ENCODE measurements at regions not wholly inside any gene's neighbourhood (a gene's known extent, or its start where the extent isn't known, plus 50 kb on each side); places are given as distances from the start of the nearest gene placed in this dataset.
"Not testable (repeated sequence)": the region's sequence is repeated elsewhere in the genome, so short reads cannot be mapped to it uniquely, and the experiment has no call there.

GRCh38 chr17:70945386-70945785 lies 776.1 kb downstream of the KCNJ2 start:
- DNase-seq (ENCODE audit: low read depth in 6 of 9, low spot score in 9 of 9): no peak
- no peaks in the 10 kb centered on the region for H3K9me3 ChIP-seq (ENCODE audit: control insufficient read depth in 2 of 2, insufficient read depth in 1 of 2, low read length in 1 of 2)
- no peak overlapping the region for H3K4me3 ChIP-seq (ENCODE audit: low read length in 2 of 2)
- H3K27me3 ChIP-seq (ENCODE audit: control insufficient read depth in 2 of 2, insufficient read depth in 1 of 2, low read length in 1 of 2): no peaks in the 10 kb centered on the region
- H3K36me3 ChIP-seq (ENCODE audit: control insufficient read depth in 2 of 2, insufficient read depth in 2 of 2, low read length in 1 of 2): no peaks in the 10 kb centered on the region
- H3K4me1 ChIP-seq (ENCODE audit: control insufficient read depth in 2 of 2, insufficient read depth in 2 of 2, low read length in 2 of 2): no peaks in the 10 kb centered on the region
- 86% methylated on average over 5 of the region's 5 CpGs for WGBS
- no peak overlapping the region for H3K27ac ChIP-seq (ENCODE audit: low read depth in 1 of 2, low read length in 1 of 2)

- no peak for DNase-seq (ENCODE audit: low read depth in 6 of 9, low spot score in 9 of 9)
- 91% methylated on average over 2 of the region's 2 CpGs for WGBS
These were observed 777.9 kb downstream of the KCNJ2 start for GRCh38 chr17:70947215-70947614.

GRCh38 chr17:70947636-70948565 lies 778.6 kb downstream of the KCNJ2 start:
- no peak for DNase-seq (ENCODE audit: low read depth in 6 of 9, low spot score in 9 of 9)
- no peak overlapping the region for H3K4me3 ChIP-seq (ENCODE audit: low read length in 2 of 2)
- no peaks in the 10 kb centered on the region for H3K9me3 ChIP-seq (ENCODE audit: control insufficient read depth in 2 of 2, insufficient read depth in 1 of 2, low read length in 1 of 2)
- H3K27me3 ChIP-seq (ENCODE audit: control insufficient read depth in 2 of 2, insufficient read depth in 1 of 2, low read length in 1 of 2): no peaks in the 10 kb centered on the region
- no peaks in the 10 kb centered on the region for H3K36me3 ChIP-seq (ENCODE audit: control insufficient read depth in 2 of 2, insufficient read depth in 2 of 2, low read length in 1 of 2)
- H3K4me1 ChIP-seq (ENCODE audit: control insufficient read depth in 2 of 2, insufficient read depth in 2 of 2, low read length in 2 of 2): no peaks in the 10 kb centered on the region
- no peak overlapping the region for H3K27ac ChIP-seq (ENCODE audit: low read depth in 1 of 2, low read length in 1 of 2)
- WGBS: 96% methylated on average over 17 of the region's 17 CpGs

More at GRCh38 chr17:70947215-70947614, 777.9 kb downstream of the KCNJ2 start:
- H3K27me3 ChIP-seq (ENCODE audit: control insufficient read depth in 2 of 2, insufficient read depth in 1 of 2, low read length in 1 of 2): no peaks in the 10 kb centered on the region
- no peaks in the 10 kb centered on the region for H3K9me3 ChIP-seq (ENCODE audit: control insufficient read depth in 2 of 2, insufficient read depth in 1 of 2, low read length in 1 of 2)
- no peaks in the 10 kb centered on the region for H3K36me3 ChIP-seq (ENCODE audit: control insufficient read depth in 2 of 2, insufficient read depth in 2 of 2, low read length in 1 of 2)
- no peak overlapping the region for H3K4me3 ChIP-seq (ENCODE audit: low read length in 2 of 2)
- H3K4me1 ChIP-seq (ENCODE audit: control insufficient read depth in 2 of 2, insufficient read depth in 2 of 2, low read length in 2 of 2): no peaks in the 10 kb centered on the region
- H3K27ac ChIP-seq (ENCODE audit: low read depth in 1 of 2, low read length in 1 of 2): no peak overlapping the region

- H3K36me3 ChIP-seq (ENCODE audit: control insufficient read depth in 2 of 2, insufficient read depth in 2 of 2, low read length in 1 of 2); H3K27ac ChIP-seq (ENCODE audit: low read depth in 1 of 2, low read length in 1 of 2); H3K27me3 ChIP-seq (ENCODE audit: control insufficient read depth in 2 of 2, insufficient read depth in 1 of 2, low read length in 1 of 2); DNase-seq (ENCODE audit: low read depth in 6 of 9, low spot score in 9 of 9); H3K4me3 ChIP-seq (ENCODE audit: low read length in 2 of 2); H3K9me3 ChIP-seq (ENCODE audit: control insufficient read depth in 2 of 2, insufficient read depth in 1 of 2, low read length in 1 of 2); H3K4me1 ChIP-seq (ENCODE audit: control insufficient read depth in 2 of 2, insufficient read depth in 2 of 2, low read length in 2 of 2): not testable (repeated sequence)
- WGBS: 96% methylated on average over 1 of the region's 1 CpG
These were observed 783.8 kb downstream of the KCNJ2 start for GRCh38 chr17:70953140-70953539.

GRCh38 chr17:70955441-70955840 lies 786.1 kb downstream of the KCNJ2 start:
- no peaks in the 10 kb centered on the region for H3K36me3 ChIP-seq (ENCODE audit: control insufficient read depth in 2 of 2, insufficient read depth in 2 of 2, low read length in 1 of 2)
- H3K4me1 ChIP-seq (ENCODE audit: control insufficient read depth in 2 of 2, insufficient read depth in 2 of 2, low read length in 2 of 2): no peaks in the 10 kb centered on the region
- no peak for DNase-seq (ENCODE audit: low read depth in 6 of 9, low spot score in 9 of 9)
- no peak overlapping the region for H3K27ac ChIP-seq (ENCODE audit: low read depth in 1 of 2, low read length in 1 of 2)
- no peaks in the 10 kb centered on the region for H3K27me3 ChIP-seq (ENCODE audit: control insufficient read depth in 2 of 2, insufficient read depth in 1 of 2, low read length in 1 of 2)
- no peaks in the 10 kb centered on the region for H3K9me3 ChIP-seq (ENCODE audit: control insufficient read depth in 2 of 2, insufficient read depth in 1 of 2, low read length in 1 of 2)
- WGBS: 83% methylated on average over 7 of the region's 7 CpGs
- no peak overlapping the region for H3K4me3 ChIP-seq (ENCODE audit: low read length in 2 of 2)

- Histone ChIP-seq H3K9me3 (ENCODE audit: control insufficient read depth in 2 of 2, insufficient read depth in 1 of 2, low read length in 1 of 2) (no peaks in the 10 kb centered on the region), H3K4me3 (ENCODE audit: low read length in 2 of 2) (no peak overlapping the region), H3K4me1 (ENCODE audit: control insufficient read depth in 2 of 2, insufficient read depth in 2 of 2, low read length in 2 of 2) (no peaks in the 10 kb centered on the region), H3K27ac (ENCODE audit: low read depth in 1 of 2, low read length in 1 of 2) (no peak overlapping the region), H3K27me3 (ENCODE audit: control insufficient read depth in 2 of 2, insufficient read depth in 1 of 2, low read length in 1 of 2) (no peaks in the 10 kb centered on the region), H3K36me3 (ENCODE audit: control insufficient read depth in 2 of 2, insufficient read depth in 2 of 2, low read length in 1 of 2) (no peaks in the 10 kb centered on the region)
- no peak for DNase-seq (ENCODE audit: low read depth in 6 of 9, low spot score in 9 of 9)
- WGBS: 86% methylated on average over 5 of the region's 5 CpGs
These were observed 787.4 kb downstream of the KCNJ2 start for GRCh38 chr17:70956726-70957125.

GRCh38 chr17:70961341-70961740 lies 792.0 kb downstream of the KCNJ2 start:
- WGBS: 97% methylated on average over 3 of the region's 3 CpGs
- H3K36me3 ChIP-seq (ENCODE audit: control insufficient read depth in 2 of 2, insufficient read depth in 2 of 2, low read length in 1 of 2): no peaks in the 10 kb centered on the region
- DNase-seq (ENCODE audit: low read depth in 6 of 9, low spot score in 9 of 9): no peak

GRCh38 chr17:70968302-70968701 lies 799.0 kb downstream of the KCNJ2 start:
- no peaks in the 10 kb centered on the region for H3K27me3 ChIP-seq (ENCODE audit: control insufficient read depth in 2 of 2, insufficient read depth in 1 of 2, low read length in 1 of 2)
- no peaks in the 10 kb centered on the region for H3K9me3 ChIP-seq (ENCODE audit: control insufficient read depth in 2 of 2, insufficient read depth in 1 of 2, low read length in 1 of 2)
- H3K27ac ChIP-seq (ENCODE audit: low read depth in 1 of 2, low read length in 1 of 2): no peak overlapping the region
- H3K4me1 ChIP-seq (ENCODE audit: control insufficient read depth in 2 of 2, insufficient read depth in 2 of 2, low read length in 2 of 2): no peaks in the 10 kb centered on the region
- H3K4me3 ChIP-seq (ENCODE audit: low read length in 2 of 2): no peak overlapping the region
- no peak for DNase-seq (ENCODE audit: low read depth in 6 of 9, low spot score in 9 of 9)
- WGBS: 94% methylated on average over 3 of the region's 3 CpGs
- no peaks in the 10 kb centered on the region for H3K36me3 ChIP-seq (ENCODE audit: control insufficient read depth in 2 of 2, insufficient read depth in 2 of 2, low read length in 1 of 2)

More at GRCh38 chr17:70961341-70961740, 792.0 kb downstream of the KCNJ2 start:
- Histone ChIP-seq H3K4me3 (ENCODE audit: low read length in 2 of 2) (no peak overlapping the region), H3K27me3 (ENCODE audit: control insufficient read depth in 2 of 2, insufficient read depth in 1 of 2, low read length in 1 of 2) (no peaks in the 10 kb centered on the region), H3K27ac (ENCODE audit: low read depth in 1 of 2, low read length in 1 of 2) (no peak overlapping the region), H3K4me1 (ENCODE audit: control insufficient read depth in 2 of 2, insufficient read depth in 2 of 2, low read length in 2 of 2) (no peaks in the 10 kb centered on the region), H3K9me3 (ENCODE audit: control insufficient read depth in 2 of 2, insufficient read depth in 1 of 2, low read length in 1 of 2) (no peaks in the 10 kb centered on the region)

GRCh38 chr17:70969521-70970034 lies 800.2 kb downstream of the KCNJ2 start:
- no peak for DNase-seq (ENCODE audit: low read depth in 6 of 9, low spot score in 9 of 9)
- H3K4me3 ChIP-seq (ENCODE audit: low read length in 2 of 2): no peak overlapping the region
- H3K4me1 ChIP-seq (ENCODE audit: control insufficient read depth in 2 of 2, insufficient read depth in 2 of 2, low read length in 2 of 2): no peaks in the 10 kb centered on the region
- H3K36me3 ChIP-seq (ENCODE audit: control insufficient read depth in 2 of 2, insufficient read depth in 2 of 2, low read length in 1 of 2): no peaks in the 10 kb centered on the region
- H3K27me3 ChIP-seq (ENCODE audit: control insufficient read depth in 2 of 2, insufficient read depth in 1 of 2, low read length in 1 of 2): no peaks in the 10 kb centered on the region
- no peak overlapping the region for H3K27ac ChIP-seq (ENCODE audit: low read depth in 1 of 2, low read length in 1 of 2)
- 96% methylated on average over 6 of the region's 6 CpGs for WGBS
- no peaks in the 10 kb centered on the region for H3K9me3 ChIP-seq (ENCODE audit: control insufficient read depth in 2 of 2, insufficient read depth in 1 of 2, low read length in 1 of 2)
